ENCODE measurements at regions not wholly inside any gene's neighbourhood (a gene's known extent, or its start where the extent isn't known, plus 50 kb on each side); places are given as distances from the start of the nearest gene placed in this dataset.

DNA sequence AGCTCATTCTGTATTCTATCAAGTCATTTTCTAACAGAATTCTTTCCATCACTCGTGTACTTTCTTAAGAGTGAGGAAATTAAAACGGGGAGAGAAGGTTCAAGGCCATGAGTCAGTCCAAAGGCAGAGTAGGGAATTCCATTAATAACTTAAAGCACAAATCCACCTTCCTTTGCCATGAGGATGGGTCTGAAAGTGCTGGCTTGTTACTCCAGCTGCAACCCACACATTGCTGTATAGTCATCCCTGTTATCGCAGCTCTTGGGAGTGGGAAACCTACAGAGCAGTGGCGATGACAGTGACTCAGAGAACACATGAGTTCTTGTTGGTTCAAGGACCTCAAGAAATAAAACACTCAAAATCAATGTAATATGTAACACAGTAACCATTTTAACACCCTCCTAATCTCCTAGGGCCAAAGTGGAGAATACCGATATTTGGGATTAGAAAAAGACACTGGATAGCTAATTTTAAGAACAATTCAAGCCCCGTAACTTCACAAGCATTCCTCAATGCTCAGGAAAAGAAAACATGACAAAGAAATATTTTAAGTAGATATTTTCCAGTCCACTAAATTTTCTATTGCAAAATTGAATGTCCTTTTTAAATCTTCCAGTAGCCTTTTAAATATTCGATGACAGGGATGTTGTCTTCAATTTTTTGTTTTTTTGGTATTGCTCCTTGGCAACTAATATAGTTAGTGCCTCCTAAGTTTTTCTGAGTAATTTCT is 179.9 kb upstream of the THBS1 start:
- no peak for DNase-seq
- H2AFZ ChIP-seq (ENCODE audit: low read depth): no peak overlapping the region; the same call in 1 of the 2 replicates
- WGBS (ENCODE audit: low lambda C conversion rate): 75% methylated on average over 7 of the region's 7 CpGs
- H3K79me2 ChIP-seq (ENCODE audit: insufficient read depth): no peaks in the 10 kb centered on the region
- ChIA-PET CTCF (interaction anchor here (1.0 to 1.5 kb wide), 3 partner anchors 9 to 38 kb away, joined by 3 read pairs; no protein-coding TSS in a partner anchor), POLR2A (no interaction called here)
- peaks cover 8 to 9% of the 10 kb centered on the region in 2 experiments; a peak in 2 of 4 replicates for H3K4me1 ChIP-seq (ENCODE audit: control insufficient read depth in 1 of 2, insufficient read depth in 2 of 2, low read depth in 1 of 2, low read length in 1 of 2)
- no peaks in the 10 kb centered on the region for H3K9me3 ChIP-seq
- H4K20me1 ChIP-seq (ENCODE audit: insufficient read depth): no peaks in the 10 kb centered on the region
- peaks cover 12% of the 10 kb centered on the region for H3F3A ChIP-seq (replicated peaks; ENCODE audit: insufficient read depth)
- no peak overlapping the region for H3K4me2 ChIP-seq
- TF ChIP-seq ELF1 (IDR thresholded peaks at IDR 0.05) (no peak), EZH2phosphoT487 (IDR thresholded peaks at IDR 0.05; ENCODE audit: borderline replicate concordance, low read depth) (no peak), CTCF (IDR thresholded peaks at IDR 0.05) (no peak), RXRA (IDR thresholded peaks at IDR 0.05; ENCODE audit: borderline replicate concordance, low read depth) (no peak)
- no peak overlapping the region for H3K27ac ChIP-seq (ENCODE audit: low read depth in 2 of 2, low read length in 1 of 2)
- no peak overlapping the region for H3K9ac ChIP-seq
- no peak overlapping the region for H3K4me3 ChIP-seq (ENCODE audit: low read depth in 2 of 2, low read length in 1 of 2)
- no peaks in the 10 kb centered on the region for H3K36me3 ChIP-seq (replicated peaks in 1 of 2; ENCODE audit: control insufficient read depth in 1 of 2, insufficient read depth in 2 of 2, low read length in 1 of 2)
- no peaks in the 10 kb centered on the region for H3K27me3 ChIP-seq (ENCODE audit: insufficient read depth)
- H3K9me2 ChIP-seq: no peaks in the 10 kb centered on the region

DNA sequence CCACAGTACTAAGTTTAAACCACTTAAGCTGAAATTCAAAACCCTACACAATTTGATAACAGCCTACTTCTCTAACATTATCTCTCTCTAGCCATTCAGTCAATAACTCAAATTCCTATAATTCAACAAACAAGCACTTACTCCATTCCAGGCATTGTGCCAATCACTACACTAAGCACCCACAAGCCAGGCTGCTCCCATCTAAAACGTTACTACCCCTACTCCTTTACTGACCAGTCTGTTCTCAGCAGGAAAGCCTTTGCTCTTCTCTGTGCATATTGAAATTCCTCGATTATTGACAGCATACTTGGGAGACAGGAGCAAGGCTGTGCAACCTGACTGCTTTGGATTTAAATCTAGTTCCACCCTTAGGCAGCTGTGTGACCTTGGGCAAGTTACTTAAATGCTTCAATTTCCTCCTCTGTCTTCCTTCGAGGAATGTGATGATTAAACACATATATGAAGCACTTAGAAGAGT is 177.2 kb upstream of the THBS1 start:
- peak; percentile 66 for DNase-seq
- Histone ChIP-seq H2AFZ (ENCODE audit: low read depth) (no peak overlapping the region), H4K20me1 (ENCODE audit: insufficient read depth) (no peaks in the 10 kb centered on the region)
- TF ChIP-seq CTCF (IDR thresholded peaks at IDR 0.05) (no peak), JUND (IDR thresholded peaks at IDR 0.05) (no peak), RAD21 (IDR thresholded peaks at IDR 0.05; ENCODE audit: low read length) (no peak), TAF1 (IDR thresholded peaks at IDR 0.05; ENCODE audit: borderline replicate concordance, low read depth, low read length) (no peak), MAX (IDR thresholded peaks at IDR 0.05; ENCODE audit: low read depth) (no peak), ELF1 (IDR thresholded peaks at IDR 0.05) (no peak), NFIC (IDR thresholded peaks at IDR 0.05; ENCODE audit: borderline replicate concordance) (peak; percentile 61; the same call in 1 of the 2 replicates), ZBTB33 (IDR thresholded peaks at IDR 0.05; ENCODE audit: borderline replicate concordance, low read depth) (no peak), CHD2 (IDR thresholded peaks at IDR 0.05; ENCODE audit: low read length, partially characterized antibody) (peak; percentile 9), USF1 (IDR thresholded peaks at IDR 0.05; ENCODE audit: borderline replicate concordance, low read depth) (no peak), GATA2 (CRISPR knock-in tag; IDR thresholded peaks at IDR 0.05) (peak; percentile 49)
- TF ChIP-seq, protein P1, sequence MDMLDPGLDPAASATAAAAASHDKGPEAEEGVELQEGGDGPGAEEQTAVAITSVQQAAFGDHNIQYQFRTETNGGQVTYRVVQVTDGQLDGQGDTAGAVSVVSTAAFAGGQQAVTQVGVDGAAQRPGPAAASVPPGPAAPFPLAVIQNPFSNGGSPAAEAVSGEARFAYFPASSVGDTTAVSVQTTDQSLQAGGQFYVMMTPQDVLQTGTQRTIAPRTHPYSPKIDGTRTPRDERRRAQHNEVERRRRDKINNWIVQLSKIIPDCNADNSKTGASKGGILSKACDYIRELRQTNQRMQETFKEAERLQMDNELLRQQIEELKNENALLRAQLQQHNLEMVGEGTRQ (IDR thresholded peaks at IDR 0.05; ENCODE audit: borderline replicate concordance, low read depth, low read length): no peak

More for the DNA sequence above, 177.2 kb upstream of the THBS1 start:
- no peaks in the 10 kb centered on the region for H3K79me2 ChIP-seq (ENCODE audit: insufficient read depth)
- WGBS (ENCODE audit: low lambda C conversion rate): 6% methylated on average over 3 of the region's 3 CpGs
- CTCF ChIA-PET: no interaction called here
- no peak overlapping the region for H3K9ac ChIP-seq
- POLR2A ChIA-PET: no interaction called here
- H3K4me3 ChIP-seq (ENCODE audit: low read depth in 2 of 2, low read length in 1 of 2): no peak overlapping the region
- no peaks in the 10 kb centered on the region for H3K9me3 ChIP-seq
- H3K4me1 ChIP-seq (ENCODE audit: control insufficient read depth in 1 of 2, insufficient read depth in 2 of 2, low read depth in 1 of 2, low read length in 1 of 2): peaks cover 8 to 9% of the 10 kb centered on the region in 2 experiments; a peak in 2 of 4 replicates
- H3K36me3 ChIP-seq (replicated peaks in 1 of 2; ENCODE audit: control insufficient read depth in 1 of 2, insufficient read depth in 2 of 2, low read length in 1 of 2): no peaks in the 10 kb centered on the region
- peak overlapping the region in 1 of 2 experiments; percentile 75; a peak in 2 of 4 replicates for H3K27ac ChIP-seq (ENCODE audit: low read depth in 2 of 2, low read length in 1 of 2)
- H3K27me3 ChIP-seq (ENCODE audit: insufficient read depth): no peaks in the 10 kb centered on the region
- no peak overlapping the region for H3K4me2 ChIP-seq
- no peaks in the 10 kb centered on the region for H3K9me2 ChIP-seq
- peaks cover 12% of the 10 kb centered on the region for H3F3A ChIP-seq (replicated peaks; ENCODE audit: insufficient read depth)

Data from SK-N-SH (cell line).